MCF 10A (cell line): ENCODE measurements at regions not wholly inside any gene's neighbourhood (a gene's known extent, or its start where the extent isn't known, plus 50 kb on each side); places are given as distances from the start of the nearest gene placed in this dataset.
A peak's percentile ranks its signal among the peaks of the same experiment; 100 is the strongest.

Source experiments
- BruUV-seq: library from RNA; stranded (reverse); fragments of 400-500 nt; replicated peaks from 2 replicates; lab custom pipeline; 2021; lab: Mats Ljungman, UMichigan
- CTCF ChIA-PET: fragments of 300-600 bp; sonication (Branson Sonifier 250); formaldehyde crosslinking; extraction: SDS; loops from one replicate; lab custom pipeline; 2021; ENCODE audit warnings: antibody characterized with exemption, inconsistent platforms; lab: Yijun Ruan, JAX
- POLR2A ChIA-PET: fragments of 300-600, 350-650 bp; sonication (Branson Sonifier 250); formaldehyde crosslinking; extraction: SDS; loops from one replicate; lab custom pipeline; 2020; ENCODE audit warnings: antibody characterized with exemption, inconsistent platforms; lab: Yijun Ruan, JAX
- DNase-seq: peaks from one replicate; pipeline ENCODE4 v3.0.0-alpha.2; 2018; ENCODE audit not compliant: unreplicated experiment
- H3K27ac Mint-ChIP-seq: one replicate; pipeline ENCODE4 v1.8.0; 2022; ENCODE audit warnings: mild to moderate bottlenecking, low read depth, mixed read lengths; ENCODE audit not compliant: unreplicated experiment
- H3K27me3 Mint-ChIP-seq: one replicate; pipeline ENCODE4 v1.8.0; 2022; ENCODE audit warnings: mixed read lengths; ENCODE audit not compliant: insufficient read depth, unreplicated experiment
- H3K36me3 Mint-ChIP-seq: one replicate; pipeline ENCODE4 v1.8.0; 2022; ENCODE audit warnings: mild to moderate bottlenecking, moderate library complexity, mixed read lengths; ENCODE audit not compliant: insufficient read depth, unreplicated experiment
- H3K4me1 Mint-ChIP-seq: one replicate; pipeline ENCODE4 v1.8.0; 2022; ENCODE audit warnings: mixed read lengths; ENCODE audit not compliant: insufficient read depth, unreplicated experiment
- H3K4me3 Mint-ChIP-seq: one replicate; pipeline ENCODE4 v1.8.0; 2022; ENCODE audit warnings: mild to moderate bottlenecking, moderate library complexity, mixed read lengths; ENCODE audit not compliant: unreplicated experiment
- H3K9me3 Mint-ChIP-seq: one replicate; pipeline ENCODE4 v1.8.0; 2022; ENCODE audit warnings: mixed read lengths; ENCODE audit not compliant: unreplicated experiment
- CTCF ChIP-seq: fragments of 200-600 bp; IDR thresholded peaks from one replicate; pipeline ENCODE4 v1.8.0; 2022; ENCODE audit warnings: antibody characterized with exemption, mild to moderate bottlenecking; ENCODE audit not compliant: unreplicated experiment
- intact Hi-C: fragments of 100-400 bp; cut with micrococcal nuclease; formaldehyde crosslinking; loops from 2 replicates; pipeline ENCODE4 v1.14.1; 2022

GRCh38 chr14:28098856-28099255, 667.7 kb upstream of the FOXG1 start:
- Mint-ChIP-seq H3K4me3 (no peak overlapping the region), H3K36me3 (no peaks in the 10 kb centered on the region), H3K4me1 (no peaks in the 10 kb centered on the region), H3K9me3 (no peaks in the 10 kb centered on the region), H3K27me3 (no peaks in the 10 kb centered on the region), H3K27ac (no peak overlapping the region)
- CTCF ChIA-PET, result interaction anchor here (0.6 kb wide), 1 partner anchor 531 kb away, joined by 4 read pairs; no protein-coding TSS in a partner anchor
- BruUV-seq, result no TSS peak
- POLR2A ChIA-PET, result no interaction called here
- intact Hi-C loops, result no loop called here
- no peak for TF ChIP-seq CTCF
- no peak for DNase-seq

DNA sequence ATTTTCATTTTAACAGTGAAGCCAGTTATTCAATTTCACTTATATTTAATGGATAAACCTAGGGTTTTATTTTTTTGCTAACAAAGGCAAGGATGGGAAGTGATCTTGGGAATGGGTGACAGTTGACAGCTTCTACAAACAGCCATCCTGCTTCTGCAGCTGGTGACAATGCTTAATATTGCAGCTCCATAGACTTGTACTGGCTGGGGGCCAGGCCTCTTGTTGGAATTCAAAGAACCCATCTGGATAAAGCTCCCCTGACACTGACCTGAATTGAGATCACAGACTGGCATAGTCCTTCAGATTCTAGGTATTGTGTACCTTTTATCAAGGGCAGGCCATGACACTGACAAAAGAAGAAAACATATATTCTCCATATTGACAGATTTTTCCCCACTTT, 664.6 kb upstream of the FOXG1 start:
- Mint-ChIP-seq H3K36me3 (no peaks in the 10 kb centered on the region), H3K4me1 (no peaks in the 10 kb centered on the region)

GRCh38 chr14:28102814-28103213, 663.8 kb upstream of the FOXG1 start:
- ChIA-PET POLR2A (no interaction called here), CTCF (no interaction called here)
- Mint-ChIP-seq H3K36me3 (no peaks in the 10 kb centered on the region), H3K27me3 (no peaks in the 10 kb centered on the region), H3K9me3 (no peaks in the 10 kb centered on the region), H3K27ac (no peak overlapping the region), H3K4me1 (no peaks in the 10 kb centered on the region), H3K4me3 (no peak overlapping the region)
- DNase-seq, result peak; percentile 28
- no peak for TF ChIP-seq CTCF
- intact Hi-C loops, result no loop called here
- no TSS peak for BruUV-seq

More for the DNA sequence above, 664.6 kb upstream of the FOXG1 start:
- no peak overlapping the region for H3K4me3 Mint-ChIP-seq
- no peak for TF ChIP-seq CTCF
- no peaks in the 10 kb centered on the region for H3K27me3 Mint-ChIP-seq
- ChIA-PET CTCF (no interaction called here), POLR2A (no interaction called here)
- intact Hi-C loops, result no loop called here
- no peaks in the 10 kb centered on the region for H3K9me3 Mint-ChIP-seq
- H3K27ac Mint-ChIP-seq, result no peak overlapping the region
- BruUV-seq, result no TSS peak
- DNase-seq, result no peak

GRCh38 chr14:28113311-28113710, 653.3 kb upstream of the FOXG1 start:
- intact Hi-C loops, result no loop called here
- Mint-ChIP-seq H3K9me3 (no peaks in the 10 kb centered on the region), H3K4me1 (no peaks in the 10 kb centered on the region), H3K36me3 (no peaks in the 10 kb centered on the region), H3K27me3 (no peaks in the 10 kb centered on the region), H3K27ac (no peak overlapping the region), H3K4me3 (no peak overlapping the region)
- CTCF ChIA-PET, result no interaction called here
- DNase-seq, result no peak
- TF ChIP-seq CTCF, result no peak
- POLR2A ChIA-PET, result no interaction called here
- BruUV-seq, result no TSS peak
